Fibroblast of pulmonary artery (primary cell): ENCODE measurements at regions not wholly inside any gene's neighbourhood (a gene's known extent, or its start where the extent isn't known, plus 50 kb on each side); places are given as distances from the start of the nearest gene placed in this dataset.

Experiments
- DNase-seq: peaks from one replicate; pipeline ENCODE4 v3.0.0-alpha.2; 2010; ENCODE audit warnings: low read depth
- H3K4me3 ChIP-seq: replicated peaks from 2 replicates; pipeline ENCODE4 v1.5.1; 2011; ENCODE audit warnings: low read depth, mild to moderate bottlenecking, control low read depth, low read length, moderate library complexity
- CTCF ChIP-seq: IDR thresholded peaks from 2 replicates; pipeline ENCODE4 v1.5.1; 2011; ENCODE audit warnings: mild to moderate bottlenecking, control low read depth, low read length, inconsistent platforms; ENCODE audit errors: missing control alignments

- no peak for DNase-seq
- TF ChIP-seq CTCF: no peak
- no peak overlapping the region for H3K4me3 ChIP-seq
Observed at GRCh38 chr4:96044971-96045370, 205.1 kb downstream of the PDHA2 start.

GRCh38 chr4:96052827-96053226 is 212.9 kb downstream of the PDHA2 start:
- no peak overlapping the region for H3K4me3 ChIP-seq
- DNase-seq: peak; percentile 6
- no peak for TF ChIP-seq CTCF

- no peak for TF ChIP-seq CTCF
- no peak for DNase-seq
Observed at GRCh38 chr4:96056346-96056934, 216.5 kb downstream of the PDHA2 start.

GRCh38 chr4:96063639-96064038 is 223.7 kb downstream of the PDHA2 start:
- DNase-seq: no peak
- TF ChIP-seq CTCF: no peak
- no peak overlapping the region for H3K4me3 ChIP-seq

More at GRCh38 chr4:96056346-96056934, 216.5 kb downstream of the PDHA2 start:
- H3K4me3 ChIP-seq: no peak overlapping the region

GRCh38 chr4:96073461-96073860 is 233.6 kb downstream of the PDHA2 start:
- peak; percentile 5 for DNase-seq
- no peak for TF ChIP-seq CTCF
- no peak overlapping the region for H3K4me3 ChIP-seq

- H3K4me3 ChIP-seq: no peak overlapping the region
- no peak for TF ChIP-seq CTCF
- no peak for DNase-seq
Observed at GRCh38 chr4:96092151-96092705, 252.3 kb downstream of the PDHA2 start.

GRCh38 chr4:96093057-96093456 is 253.2 kb downstream of the PDHA2 start:
- no peak overlapping the region for H3K4me3 ChIP-seq
- TF ChIP-seq CTCF: no peak
- no peak for DNase-seq
